ENCODE measurements at regions not wholly inside any gene's neighbourhood (a gene's known extent, or its start where the extent isn't known, plus 50 kb on each side); places are given as distances from the start of the nearest gene placed in this dataset.

- DNase-seq (ENCODE audit: low read depth in 2 of 3, low spot score in 2 of 3), result no peak
Observed at GRCh38 chr11:37558619-37559210, 960.7 kb upstream of the RAG2 start.

DNA sequence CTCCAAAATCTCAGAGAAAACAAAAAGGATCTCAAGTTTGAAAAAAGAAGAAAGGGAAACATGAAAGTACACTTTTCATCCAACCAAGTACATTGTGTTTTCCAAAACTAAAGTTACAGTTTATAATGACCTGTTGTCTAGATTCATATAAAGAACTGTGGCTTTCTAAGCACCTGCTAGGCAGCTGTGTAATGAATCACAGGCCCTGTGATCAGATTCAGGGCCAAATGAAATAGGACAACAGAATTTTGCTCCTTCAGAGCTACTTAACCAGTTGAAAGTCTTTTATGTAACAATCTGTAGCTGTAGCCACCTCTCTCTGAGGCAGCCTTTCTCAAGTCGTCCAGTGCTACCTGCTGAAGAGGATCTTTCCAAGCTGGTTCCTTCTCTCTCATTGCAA is 960.0 kb upstream of the RAG2 start:
- no peak for DNase-seq (ENCODE audit: low read depth in 2 of 3, low spot score in 2 of 3)

DNA sequence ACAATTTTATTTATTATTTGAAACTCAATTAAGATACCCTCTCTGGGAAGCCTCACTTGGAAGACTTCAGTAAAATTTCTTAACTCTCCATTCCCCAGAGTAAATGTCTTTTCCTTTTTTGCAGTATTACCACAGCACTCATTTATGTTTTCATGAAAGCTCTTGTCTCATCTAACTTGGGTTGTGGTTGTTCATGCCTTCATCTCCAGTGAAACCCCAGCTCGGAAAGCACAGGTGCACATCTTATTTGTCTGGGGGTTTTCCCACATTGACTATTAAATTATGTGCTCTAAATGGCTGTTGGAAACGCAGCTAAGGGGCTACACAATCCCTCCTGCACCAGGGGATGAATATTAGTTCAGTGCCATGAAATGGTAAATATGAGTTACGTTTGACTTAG is 954.2 kb upstream of the RAG2 start:
- DNase-seq (ENCODE audit: low read depth in 2 of 3, low spot score in 2 of 3), result no peak

DNA sequence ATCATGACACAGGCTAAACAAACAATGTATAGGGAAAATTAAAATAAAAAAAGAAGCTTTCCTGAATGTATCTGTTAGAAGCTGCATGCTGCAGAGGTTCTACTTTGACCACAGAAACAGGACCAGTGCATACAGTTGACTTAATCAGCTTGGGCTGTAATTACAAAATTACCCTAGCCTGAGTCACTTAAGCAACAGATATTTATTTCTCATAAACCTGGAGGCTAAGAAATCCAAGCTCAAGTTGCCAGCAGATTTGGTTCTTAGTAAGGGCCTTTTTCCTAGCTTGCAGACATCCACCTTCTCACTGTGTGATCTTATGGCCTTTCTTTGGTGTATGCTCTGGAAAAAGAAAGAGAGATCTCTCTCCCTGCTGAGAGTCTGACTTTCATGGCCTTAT is 946.5 kb upstream of the RAG2 start:
- no peak for DNase-seq (ENCODE audit: low read depth in 2 of 3, low spot score in 2 of 3)

GRCh38 chr11:37533830-37534229 is 935.8 kb upstream of the RAG2 start:
- DNase-seq (ENCODE audit: low read depth in 2 of 3, low spot score in 2 of 3), result no peak

GRCh38 chr11:37533087-37533486 is 935.1 kb upstream of the RAG2 start:
- DNase-seq (ENCODE audit: low read depth in 2 of 3, low spot score in 2 of 3), result no peak

DNA sequence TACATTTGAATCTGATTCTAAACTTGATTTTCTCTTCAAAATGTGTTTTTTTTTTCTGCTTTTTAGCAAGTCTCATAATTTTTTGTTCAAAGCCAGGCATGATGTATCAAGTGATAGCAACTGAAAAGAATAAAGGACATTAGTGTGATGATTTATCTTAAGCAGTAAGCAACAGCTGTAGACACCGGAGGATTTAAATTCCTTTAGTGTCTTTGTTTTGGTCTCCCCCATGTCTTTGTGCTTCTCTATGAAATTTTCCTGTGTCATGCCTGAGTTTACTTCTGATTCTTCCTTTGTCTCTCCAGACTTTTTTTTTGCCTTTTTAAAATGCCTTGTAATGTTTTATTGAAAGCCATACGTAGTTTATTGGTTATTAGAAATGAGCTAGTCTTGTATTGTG is 934.2 kb upstream of the RAG2 start:
- no peak for DNase-seq (ENCODE audit: low read depth in 2 of 3, low spot score in 2 of 3)

DNA sequence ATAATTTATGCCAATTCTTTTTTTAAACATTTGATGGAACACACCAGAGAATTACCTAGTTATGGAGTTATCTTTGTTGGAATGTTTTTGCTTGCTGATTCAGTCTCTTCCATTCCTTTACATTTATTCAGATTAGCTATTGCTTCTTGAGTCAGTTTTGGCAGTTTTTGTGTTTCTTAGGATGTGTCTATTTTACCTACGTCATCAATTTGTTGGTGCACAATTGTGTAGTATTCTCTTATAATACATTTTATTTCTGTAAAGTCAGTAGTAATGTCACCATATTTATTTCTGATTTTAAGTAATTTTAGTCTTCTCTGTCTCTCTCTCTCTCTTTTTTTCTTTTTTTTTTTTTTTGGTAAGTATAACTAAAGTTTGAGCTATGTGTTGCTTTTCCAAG is 929.5 kb upstream of the RAG2 start:
- no peak for DNase-seq (ENCODE audit: low read depth in 2 of 3, low spot score in 2 of 3)

DNA sequence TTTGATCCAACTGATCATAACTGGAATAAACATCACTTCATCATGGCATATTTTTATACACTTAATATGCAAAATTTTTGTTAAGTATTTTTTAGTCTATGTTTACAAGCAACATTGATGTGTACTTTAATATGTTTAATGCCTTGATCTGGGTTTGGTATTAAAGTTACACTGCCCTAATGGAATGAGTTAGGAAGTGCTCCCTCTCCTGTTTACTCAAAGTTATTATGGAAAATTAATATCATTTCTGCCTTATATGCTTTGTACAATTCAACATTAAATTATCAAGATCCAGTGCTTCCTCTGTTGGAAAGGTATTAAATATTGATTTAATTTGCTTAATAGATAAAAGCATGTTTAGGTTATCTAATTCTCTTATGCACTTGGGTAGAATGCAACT is 927.3 kb upstream of the RAG2 start:
- no peak for DNase-seq (ENCODE audit: low read depth in 2 of 3, low spot score in 2 of 3)

DNA sequence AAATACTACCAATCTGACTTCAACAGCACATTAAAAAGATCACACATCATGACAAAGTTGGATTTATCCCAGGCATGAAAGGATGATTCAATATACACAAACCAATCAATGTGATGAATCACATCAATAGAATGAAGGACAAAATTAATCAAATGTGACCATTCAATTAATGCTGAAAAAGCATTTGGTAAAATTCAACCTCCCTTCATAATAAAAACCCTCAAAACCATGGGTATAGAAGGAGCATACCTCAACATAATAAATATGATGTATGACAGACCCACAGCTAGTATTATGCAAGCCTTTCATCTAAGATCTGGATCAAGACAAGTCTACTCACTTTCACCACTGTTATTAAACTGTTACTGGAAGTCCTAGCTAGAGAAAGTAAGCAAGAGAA is 921.7 kb upstream of the RAG2 start:
- DNase-seq (ENCODE audit: low read depth in 2 of 3, low spot score in 2 of 3), result no peak

DNA sequence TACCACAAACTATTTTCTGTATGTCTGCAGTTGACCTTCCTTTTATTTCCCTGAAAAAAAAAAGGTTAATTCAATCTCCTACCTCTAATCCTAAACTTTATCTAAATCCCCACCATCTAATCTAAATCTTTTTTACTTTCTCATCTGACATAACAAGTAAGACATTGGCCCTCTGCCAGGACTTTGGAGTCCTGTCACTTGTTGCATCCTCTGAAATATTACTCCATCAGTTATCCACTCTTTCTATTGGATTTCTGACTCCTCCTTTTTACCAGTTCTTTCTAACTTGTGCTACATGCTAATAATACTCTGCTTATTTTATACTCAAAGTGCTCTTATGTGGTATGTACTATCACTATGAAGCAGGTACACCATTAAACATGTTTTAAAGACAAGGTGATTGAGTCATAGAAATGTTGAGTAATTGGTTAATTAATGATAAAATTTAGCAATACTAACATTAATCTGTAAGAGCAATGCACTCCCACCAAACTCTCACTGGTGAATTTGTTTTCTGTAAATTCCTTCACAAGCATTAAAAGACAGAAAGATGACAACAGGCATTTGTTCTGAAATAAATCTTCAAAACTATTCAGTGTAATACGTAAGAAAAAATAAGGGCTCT is 914.2 kb upstream of the RAG2 start:
- DNase-seq (ENCODE audit: low read depth in 2 of 3, low spot score in 2 of 3), result no peak

GRCh38 chr11:37511425-37511933 is 913.4 kb upstream of the RAG2 start:
- no peak for DNase-seq (ENCODE audit: low read depth in 2 of 3, low spot score in 2 of 3)

DNA sequence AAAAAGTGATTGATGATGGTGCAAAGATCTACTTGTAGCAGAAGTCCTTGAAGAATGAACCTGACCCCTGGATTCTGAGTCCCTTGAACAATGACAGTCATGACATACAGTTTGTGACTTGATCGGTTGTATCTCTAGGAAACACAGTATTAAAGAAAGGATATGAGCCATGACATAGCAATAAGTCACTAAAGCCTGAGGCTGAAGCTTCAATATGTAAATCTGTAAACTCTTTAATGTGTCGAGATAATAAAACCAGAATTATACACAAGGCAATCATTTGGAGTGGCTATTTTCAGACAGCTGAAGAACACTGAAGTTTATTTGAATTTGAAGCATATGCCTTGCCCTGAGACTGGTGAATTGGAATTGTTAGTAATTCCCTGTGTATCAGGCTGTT is 911.5 kb upstream of the RAG2 start:
- DNase-seq (ENCODE audit: low read depth in 2 of 3, low spot score in 2 of 3), result no peak

- no peak for DNase-seq (ENCODE audit: low read depth in 2 of 3, low spot score in 2 of 3)
Observed at GRCh38 chr11:37506531-37506930, 908.5 kb upstream of the RAG2 start.

DNA sequence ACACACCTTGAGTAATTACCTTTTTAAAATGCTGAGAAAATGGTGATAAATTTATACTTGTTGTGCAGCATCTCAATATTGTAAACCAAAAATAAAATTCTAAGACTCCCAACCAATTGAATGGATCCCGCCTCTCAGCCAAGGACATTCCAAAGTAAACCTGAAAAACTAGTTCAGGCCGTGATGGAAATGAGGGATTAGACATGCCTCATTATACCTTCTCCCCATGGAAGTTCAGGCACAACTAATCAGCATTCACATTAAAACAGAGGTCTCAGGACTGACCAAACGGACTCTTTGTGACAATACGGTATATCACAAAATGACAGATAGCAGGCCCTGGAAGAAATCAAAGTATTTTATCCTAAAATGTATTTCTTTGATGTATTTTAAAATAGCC is 907.4 kb upstream of the RAG2 start:
- DNase-seq (ENCODE audit: low read depth in 2 of 3, low spot score in 2 of 3), result no peak

DNA sequence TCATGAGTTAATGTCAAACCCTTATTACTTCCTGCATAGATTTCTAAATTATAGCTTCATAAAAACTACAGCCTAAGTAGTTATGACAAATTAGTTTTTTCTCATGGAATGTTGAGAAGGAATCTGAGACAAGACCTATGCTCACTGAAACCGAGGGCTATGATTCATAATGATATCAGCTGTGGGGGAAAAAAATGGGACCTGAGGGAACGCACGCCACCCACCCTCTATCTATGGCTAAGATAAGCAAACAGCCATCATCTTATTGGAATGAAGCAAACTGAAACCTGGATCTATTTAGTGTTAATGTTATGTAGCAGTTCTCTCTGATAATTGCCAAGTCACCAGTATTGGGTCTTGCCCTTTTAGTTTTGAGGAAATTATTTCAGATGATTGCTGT is 906.9 kb upstream of the RAG2 start:
- no peak for DNase-seq (ENCODE audit: low read depth in 2 of 3, low spot score in 2 of 3)

DNA sequence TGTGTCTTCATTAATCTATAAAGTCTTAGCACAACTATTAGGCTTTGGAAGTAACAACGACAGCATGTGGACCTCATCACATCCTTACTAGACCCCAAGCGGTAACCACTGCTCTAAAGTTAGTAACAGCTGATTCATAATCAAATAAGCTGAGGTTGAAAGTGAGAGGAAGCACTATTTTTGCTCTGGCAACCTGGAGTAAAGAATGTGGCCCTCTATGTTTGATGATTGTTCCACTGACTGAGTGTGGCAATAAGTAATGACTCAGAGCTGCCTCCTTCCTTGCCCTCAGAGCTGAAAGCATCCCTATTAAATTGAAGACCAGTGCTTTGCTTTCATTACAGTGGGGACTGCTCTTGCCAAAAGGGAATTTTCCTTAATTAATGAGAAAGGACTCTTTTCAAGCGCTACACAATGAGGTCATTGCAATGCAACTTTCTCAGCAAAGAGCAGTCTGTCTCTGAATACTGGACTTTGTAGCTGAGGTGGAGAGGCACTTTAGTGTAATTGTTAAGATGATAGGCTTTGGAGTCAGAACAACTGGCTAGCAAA is 906.1 kb upstream of the RAG2 start:
- DNase-seq (ENCODE audit: low read depth in 2 of 3, low spot score in 2 of 3), result no peak

- no peak for DNase-seq (ENCODE audit: low read depth in 2 of 3, low spot score in 2 of 3)
Observed at GRCh38 chr11:37503411-37504059, 905.5 kb upstream of the RAG2 start.

- no peak for DNase-seq (ENCODE audit: low read depth in 2 of 3, low spot score in 2 of 3)
Observed at GRCh38 chr11:37502202-37502601, 904.2 kb upstream of the RAG2 start.

- no peak for DNase-seq (ENCODE audit: low read depth in 2 of 3, low spot score in 2 of 3)
Observed at GRCh38 chr11:37500425-37500824, 902.4 kb upstream of the RAG2 start.

DNA sequence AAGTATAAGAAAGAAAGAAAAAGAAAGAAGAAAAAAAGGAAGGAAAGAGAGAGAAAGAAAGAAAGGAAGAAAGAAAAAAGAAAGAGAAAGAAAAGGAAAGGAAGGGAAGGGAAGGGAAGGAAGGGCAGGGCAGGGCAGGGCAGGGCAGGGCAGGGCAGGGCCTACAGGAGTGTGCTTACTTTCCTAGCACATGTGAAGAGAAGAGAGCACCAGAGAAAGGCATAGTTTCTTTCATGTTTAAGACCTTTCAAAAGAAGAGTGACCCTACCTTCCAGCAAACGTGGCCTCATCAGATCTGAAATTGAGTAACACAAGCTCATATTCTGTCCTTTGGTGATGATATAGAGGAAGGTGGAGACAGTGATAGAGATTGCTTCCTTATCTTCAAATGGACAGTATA is 899.3 kb upstream of the RAG2 start:
- no peak for DNase-seq (ENCODE audit: low read depth in 2 of 3, low spot score in 2 of 3)

GRCh38 chr11:37496201-37496600 is 898.2 kb upstream of the RAG2 start:
- no peak for DNase-seq (ENCODE audit: low read depth in 2 of 3, low spot score in 2 of 3)
